ENCODE measurements at regions not wholly inside any gene's neighbourhood (a gene's known extent, or its start where the extent isn't known, plus 50 kb on each side); places are given as distances from the start of the nearest gene placed in this dataset.

DNA sequence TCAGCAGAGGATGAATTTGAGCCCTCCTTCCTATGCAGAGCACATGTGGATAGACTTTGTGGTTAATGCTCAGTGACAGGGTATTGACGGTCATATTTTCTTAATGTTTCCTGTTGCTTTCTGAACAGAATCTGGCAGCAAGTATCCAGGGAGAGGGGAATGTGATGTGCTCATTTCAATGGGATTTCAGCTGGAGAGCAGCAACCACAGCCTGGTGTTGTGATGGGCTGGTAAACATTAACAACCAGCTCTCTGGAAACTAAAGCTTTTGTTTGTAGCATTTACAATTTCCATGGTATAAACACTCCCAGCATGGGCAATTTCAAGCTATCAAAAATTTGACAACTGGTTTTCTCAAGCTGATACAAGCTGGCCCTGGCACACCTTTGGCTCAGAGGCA, 215.9 kb downstream of the SH2D4B start:
- H3K27ac ChIP-seq (ENCODE audit: low read depth, low read length, poor library complexity, severe bottlenecking) = no peak overlapping the region
- H3K9me2 ChIP-seq (ENCODE audit: low read depth, low read length) = no peaks in the 10 kb centered on the region
- H3K79me2 ChIP-seq (ENCODE audit: insufficient read depth, low read length) = no peaks in the 10 kb centered on the region
- H3K9ac ChIP-seq (ENCODE audit: low read length) = no peak overlapping the region
- H3K4me1 ChIP-seq (ENCODE audit: insufficient read depth, low read length, severe bottlenecking) = no peaks in the 10 kb centered on the region
- H3K4me2 ChIP-seq (ENCODE audit: low read length) = no peak overlapping the region
- H4K20me1 ChIP-seq (ENCODE audit: insufficient read depth, low read length) = no peaks in the 10 kb centered on the region
- no peaks in the 10 kb centered on the region for H3F3A ChIP-seq (ENCODE audit: insufficient read depth, low read length)
- no peak overlapping the region for H2AFZ ChIP-seq (ENCODE audit: low read length)
- H3K9me3 ChIP-seq (ENCODE audit: low read length) = no peaks in the 10 kb centered on the region
- TF ChIP-seq EZH2 (IDR thresholded peaks at IDR 0.05; ENCODE audit: borderline replicate concordance, low read length) = no peak
- TF ChIP-seq, protein P1, sequence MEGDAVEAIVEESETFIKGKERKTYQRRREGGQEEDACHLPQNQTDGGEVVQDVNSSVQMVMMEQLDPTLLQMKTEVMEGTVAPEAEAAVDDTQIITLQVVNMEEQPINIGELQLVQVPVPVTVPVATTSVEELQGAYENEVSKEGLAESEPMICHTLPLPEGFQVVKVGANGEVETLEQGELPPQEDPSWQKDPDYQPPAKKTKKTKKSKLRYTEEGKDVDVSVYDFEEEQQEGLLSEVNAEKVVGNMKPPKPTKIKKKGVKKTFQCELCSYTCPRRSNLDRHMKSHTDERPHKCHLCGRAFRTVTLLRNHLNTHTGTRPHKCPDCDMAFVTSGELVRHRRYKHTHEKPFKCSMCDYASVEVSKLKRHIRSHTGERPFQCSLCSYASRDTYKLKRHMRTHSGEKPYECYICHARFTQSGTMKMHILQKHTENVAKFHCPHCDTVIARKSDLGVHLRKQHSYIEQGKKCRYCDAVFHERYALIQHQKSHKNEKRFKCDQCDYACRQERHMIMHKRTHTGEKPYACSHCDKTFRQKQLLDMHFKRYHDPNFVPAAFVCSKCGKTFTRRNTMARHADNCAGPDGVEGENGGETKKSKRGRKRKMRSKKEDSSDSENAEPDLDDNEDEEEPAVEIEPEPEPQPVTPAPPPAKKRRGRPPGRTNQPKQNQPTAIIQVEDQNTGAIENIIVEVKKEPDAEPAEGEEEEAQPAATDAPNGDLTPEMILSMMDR (IDR thresholded peaks at IDR 0.05; ENCODE audit: low read length) = no peak
- H3K4me3 ChIP-seq (ENCODE audit: low read depth, low read length, poor library complexity, severe bottlenecking) = no peak overlapping the region
- no peaks in the 10 kb centered on the region for H3K36me3 ChIP-seq (ENCODE audit: insufficient read depth, low read length)
- no peaks in the 10 kb centered on the region for H3K27me3 ChIP-seq (ENCODE audit: insufficient read depth, low read length)

DNA sequence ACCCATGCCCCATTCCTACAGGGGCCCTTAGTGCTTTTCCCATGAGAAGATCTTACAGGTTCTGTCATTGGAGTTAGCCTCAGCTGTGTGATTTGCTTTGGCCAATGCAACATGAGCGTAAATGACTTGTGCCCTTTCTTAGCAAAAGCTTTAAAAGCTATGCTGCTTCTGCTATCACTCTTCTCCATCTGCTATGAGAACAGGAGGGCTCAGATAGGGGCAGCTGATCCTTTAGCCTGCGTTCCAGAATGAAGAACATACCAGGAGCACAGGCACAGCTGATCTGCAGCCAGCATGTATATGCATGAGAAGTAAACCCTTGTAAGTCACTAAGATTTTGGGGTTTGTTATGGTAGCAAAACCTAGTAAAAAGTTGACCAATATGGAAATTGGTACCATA, 218.2 kb downstream of the SH2D4B start:
- Histone ChIP-seq H4K20me1 (ENCODE audit: insufficient read depth, low read length) (no peaks in the 10 kb centered on the region), H3K79me2 (ENCODE audit: insufficient read depth, low read length) (no peaks in the 10 kb centered on the region), H3K27me3 (ENCODE audit: insufficient read depth, low read length) (no peaks in the 10 kb centered on the region), H3K36me3 (ENCODE audit: insufficient read depth, low read length) (no peaks in the 10 kb centered on the region), H3K4me3 (ENCODE audit: low read depth, low read length, poor library complexity, severe bottlenecking) (no peak overlapping the region), H3K9ac (ENCODE audit: low read length) (no peak overlapping the region), H3K27ac (ENCODE audit: low read depth, low read length, poor library complexity, severe bottlenecking) (no peak overlapping the region), H3F3A (ENCODE audit: insufficient read depth, low read length) (no peaks in the 10 kb centered on the region), H3K4me2 (ENCODE audit: low read length) (no peak overlapping the region), H3K9me3 (ENCODE audit: low read length) (no peaks in the 10 kb centered on the region), H3K9me2 (ENCODE audit: low read depth, low read length) (no peaks in the 10 kb centered on the region), H2AFZ (ENCODE audit: low read length) (no peak overlapping the region), H3K4me1 (ENCODE audit: insufficient read depth, low read length, severe bottlenecking) (no peaks in the 10 kb centered on the region)
- TF ChIP-seq, protein P1 (IDR thresholded peaks at IDR 0.05; ENCODE audit: low read length) = no peak
- no peak for TF ChIP-seq EZH2 (IDR thresholded peaks at IDR 0.05; ENCODE audit: borderline replicate concordance, low read length)

GRCh38 chr10:80759693-80760092, 222.0 kb downstream of the SH2D4B start:
- no peak overlapping the region for H3K4me2 ChIP-seq (ENCODE audit: low read length)

More at GRCh38 chr10:80759693-80760092, 222.0 kb downstream of the SH2D4B start:
- no peak overlapping the region for H3K9ac ChIP-seq (ENCODE audit: low read length)
- H2AFZ ChIP-seq (ENCODE audit: low read length) = no peak overlapping the region
- no peak overlapping the region for H3K27ac ChIP-seq (ENCODE audit: low read depth, low read length, poor library complexity, severe bottlenecking)
- H3K9me2 ChIP-seq (ENCODE audit: low read depth, low read length) = no peaks in the 10 kb centered on the region
- no peaks in the 10 kb centered on the region for H3K36me3 ChIP-seq (ENCODE audit: insufficient read depth, low read length)
- no peaks in the 10 kb centered on the region for H3K4me1 ChIP-seq (ENCODE audit: insufficient read depth, low read length, severe bottlenecking)
- no peaks in the 10 kb centered on the region for H3K9me3 ChIP-seq (ENCODE audit: low read length)
- no peaks in the 10 kb centered on the region for H4K20me1 ChIP-seq (ENCODE audit: insufficient read depth, low read length)
- TF ChIP-seq, protein P1 (IDR thresholded peaks at IDR 0.05; ENCODE audit: low read length) = no peak
- TF ChIP-seq EZH2 (IDR thresholded peaks at IDR 0.05; ENCODE audit: borderline replicate concordance, low read length) = no peak
- no peaks in the 10 kb centered on the region for H3K27me3 ChIP-seq (ENCODE audit: insufficient read depth, low read length)
- no peaks in the 10 kb centered on the region for H3K79me2 ChIP-seq (ENCODE audit: insufficient read depth, low read length)
- H3K4me3 ChIP-seq (ENCODE audit: low read depth, low read length, poor library complexity, severe bottlenecking) = no peak overlapping the region
- no peaks in the 10 kb centered on the region for H3F3A ChIP-seq (ENCODE audit: insufficient read depth, low read length)
